ENCODE measurements at regions not wholly inside any gene's neighbourhood (a gene's known extent, or its start where the extent isn't known, plus 50 kb on each side); places are given as distances from the start of the nearest gene placed in this dataset.

- no peak for TF ChIP-seq CTCF (IDR thresholded peaks at IDR 0.05)
- no peak for TF ChIP-seq POLR2A (IDR thresholded peaks at IDR 0.05)
- TF ChIP-seq EP300 (IDR thresholded peaks at IDR 0.05): no peak
Observed at GRCh38 chr6:134535831-134536230, 217.9 kb upstream of the SGK1 start.
